ENCODE measurements at regions not wholly inside any gene's neighbourhood (a gene's known extent, or its start where the extent isn't known, plus 50 kb on each side); places are given as distances from the start of the nearest gene placed in this dataset.

GRCh38 chrX:128897621-128898020 lies 625.7 kb downstream of the SMARCA1 start:
- TF ChIP-seq POLR2AphosphoS5 (IDR thresholded peaks at IDR 0.05), result no peak
- no peak for TF ChIP-seq CTCF (IDR thresholded peaks at IDR 0.05)
- TF ChIP-seq POLR2A (IDR thresholded peaks at IDR 0.05), result no peak

All from stomach (tissue), 4 donors.